T-helper 2 cell (primary cell): ENCODE measurements at regions not wholly inside any gene's neighbourhood (a gene's known extent, or its start where the extent isn't known, plus 50 kb on each side); places are given as distances from the start of the nearest gene placed in this dataset.

Source experiments
- DNase-seq, 5 experiments: peaks; one replicate each; pipeline versions ENCODE4 v3.0.0 to v3.0.0-alpha.2; 2012 to 2022

DNA sequence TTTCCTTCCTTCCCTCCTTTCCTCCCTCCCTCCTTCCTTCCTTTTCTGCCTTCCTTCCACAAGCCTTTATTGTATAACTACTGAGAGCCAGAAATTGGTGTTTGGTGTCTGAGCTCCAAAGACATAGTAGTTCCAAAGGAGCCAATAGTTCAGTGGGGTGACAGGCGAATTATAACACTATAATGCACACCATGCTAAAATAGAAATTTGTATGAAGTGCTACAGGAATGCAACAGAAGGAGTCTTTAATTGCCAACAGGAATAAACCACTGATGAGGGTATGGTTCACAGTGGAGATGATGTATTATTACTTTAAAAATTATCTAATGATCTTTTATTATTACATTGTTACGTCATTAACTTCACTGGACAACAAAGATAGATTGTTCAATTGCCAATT is 158.8 kb upstream of the SP8 start:
- DNase-seq: no peak

DNA sequence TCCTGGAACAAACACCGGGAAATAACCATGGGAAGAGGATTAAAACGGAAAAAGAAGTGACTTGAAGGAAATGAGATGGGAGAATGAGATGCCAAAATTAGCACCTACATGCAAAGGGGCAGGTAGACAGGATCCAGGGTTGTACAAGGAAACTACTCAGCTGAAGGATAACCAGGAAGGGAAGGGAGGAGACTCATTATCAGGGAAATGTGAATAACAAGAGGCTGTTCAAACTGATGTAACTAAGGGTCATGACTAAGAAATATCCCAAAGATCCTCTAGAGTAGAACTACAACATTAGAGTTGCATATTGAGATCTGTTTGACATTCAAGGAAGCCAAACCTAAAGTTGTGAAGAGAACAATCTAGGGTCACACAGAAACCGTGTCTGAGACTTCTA is 166.2 kb upstream of the SP8 start:
- no peak for DNase-seq

DNA sequence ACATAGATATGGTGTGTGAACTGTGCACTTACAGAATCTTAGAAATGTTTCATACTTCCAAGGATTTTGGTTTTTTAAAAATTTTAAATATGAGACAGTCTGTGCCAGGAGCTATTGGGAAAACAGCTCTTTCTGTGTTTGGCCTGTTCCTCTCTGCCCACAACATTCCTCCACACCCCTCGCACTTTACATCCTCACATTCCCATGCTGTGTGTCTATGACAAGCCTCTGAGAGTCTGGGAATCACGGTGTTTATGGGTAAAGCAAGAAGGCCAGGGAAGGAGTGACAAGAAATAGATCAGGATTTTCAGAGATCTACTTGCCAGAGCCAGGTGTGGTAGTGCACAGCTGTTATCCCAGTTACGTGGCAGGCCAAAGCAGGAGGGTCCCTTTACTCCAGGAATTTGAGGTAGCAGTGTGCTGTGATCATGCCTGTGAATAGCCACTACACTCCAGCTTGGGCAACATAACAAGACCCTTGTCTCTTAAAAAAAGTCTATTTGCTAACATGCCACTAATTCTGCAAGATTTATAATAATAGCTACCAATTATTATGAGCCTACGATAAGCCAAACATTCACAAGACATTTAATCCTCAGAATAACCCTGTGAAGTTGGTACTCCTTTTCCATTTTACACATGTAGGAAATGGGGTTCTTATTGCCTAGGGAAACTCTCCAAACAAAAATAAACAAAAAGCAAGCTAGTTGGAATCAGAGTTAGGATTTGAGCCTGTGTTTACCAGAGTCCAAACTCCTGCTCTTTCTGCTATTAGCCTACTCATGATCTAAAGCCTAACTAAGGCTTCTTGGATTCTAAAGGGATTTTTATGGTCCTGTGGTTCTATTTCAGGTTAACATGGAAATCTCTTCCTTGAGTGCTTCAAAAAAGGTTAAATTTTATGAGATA is 168.3 kb upstream of the SP8 start:
- DNase-seq: no peak

DNA sequence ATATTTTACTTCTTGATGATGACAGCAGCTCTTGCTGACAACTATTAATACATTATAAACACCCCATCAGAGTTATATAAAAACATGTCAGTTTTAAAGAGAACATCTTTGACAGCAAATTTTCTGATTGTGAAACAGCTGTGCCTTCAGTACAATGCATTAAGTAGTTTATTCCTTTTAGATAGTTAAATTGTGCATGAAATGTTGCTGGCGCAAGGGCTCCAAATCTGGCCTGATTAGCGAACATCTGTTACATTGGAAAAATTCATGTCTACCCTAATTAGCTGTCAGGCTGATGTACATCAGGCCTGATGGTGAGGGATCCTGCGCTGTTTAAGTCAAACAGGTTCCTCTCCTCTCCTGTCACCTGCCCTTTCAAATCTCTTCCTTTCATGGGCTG is 171.9 kb upstream of the SP8 start:
- DNase-seq: no peak

DNA sequence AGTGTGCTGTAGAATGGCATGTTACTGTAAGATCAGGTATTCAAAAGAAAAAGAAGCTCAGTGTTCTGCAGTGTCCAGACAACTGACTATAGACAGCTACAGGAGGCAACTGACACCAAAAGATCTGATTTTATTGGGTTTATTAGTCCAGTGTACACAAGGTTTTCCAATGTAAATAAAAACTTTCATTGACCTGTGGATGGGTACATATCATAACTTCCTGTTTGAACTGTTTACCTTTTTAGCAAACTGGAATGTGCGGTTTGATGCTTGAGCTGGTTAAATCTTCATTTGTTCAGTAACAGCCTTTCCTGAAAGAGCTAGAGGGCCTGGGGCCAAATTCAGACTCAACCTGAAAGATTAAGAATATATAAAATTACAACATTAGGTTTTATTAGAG is 172.6 kb upstream of the SP8 start:
- DNase-seq: no peak

DNA sequence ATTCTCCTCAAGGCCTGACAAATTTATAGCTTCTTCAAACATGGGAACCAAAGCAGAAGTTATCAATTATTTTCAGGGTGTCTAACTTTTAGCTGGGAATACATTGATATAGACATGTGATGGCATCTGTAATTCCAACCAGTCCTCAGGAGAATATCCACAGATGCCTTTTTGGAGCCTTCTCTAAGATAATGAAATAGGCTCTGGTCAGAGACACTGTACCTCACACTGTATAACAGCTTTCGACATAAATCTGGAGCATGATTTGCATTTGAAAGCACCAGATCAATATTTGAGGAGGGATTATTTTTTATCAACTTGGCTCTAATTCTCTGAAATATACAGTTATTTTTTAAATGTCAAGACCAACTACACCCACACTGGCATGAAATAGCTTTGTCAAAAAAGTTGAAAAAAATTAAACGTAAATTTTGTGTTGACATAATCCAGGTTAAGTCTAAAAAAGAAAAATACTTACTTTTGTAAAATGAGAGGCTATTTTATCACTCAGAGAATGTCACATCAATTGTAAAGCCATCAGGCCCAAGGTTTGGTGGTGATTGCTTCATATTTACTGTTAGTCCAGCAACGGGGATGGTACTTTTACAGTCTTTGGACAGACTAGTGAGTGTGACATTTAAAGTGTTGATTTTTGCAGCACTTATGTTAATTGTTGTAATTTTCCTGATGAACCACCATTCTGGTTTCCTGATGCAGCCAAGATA is 177.0 kb upstream of the SP8 start:
- DNase-seq: no peak

DNA sequence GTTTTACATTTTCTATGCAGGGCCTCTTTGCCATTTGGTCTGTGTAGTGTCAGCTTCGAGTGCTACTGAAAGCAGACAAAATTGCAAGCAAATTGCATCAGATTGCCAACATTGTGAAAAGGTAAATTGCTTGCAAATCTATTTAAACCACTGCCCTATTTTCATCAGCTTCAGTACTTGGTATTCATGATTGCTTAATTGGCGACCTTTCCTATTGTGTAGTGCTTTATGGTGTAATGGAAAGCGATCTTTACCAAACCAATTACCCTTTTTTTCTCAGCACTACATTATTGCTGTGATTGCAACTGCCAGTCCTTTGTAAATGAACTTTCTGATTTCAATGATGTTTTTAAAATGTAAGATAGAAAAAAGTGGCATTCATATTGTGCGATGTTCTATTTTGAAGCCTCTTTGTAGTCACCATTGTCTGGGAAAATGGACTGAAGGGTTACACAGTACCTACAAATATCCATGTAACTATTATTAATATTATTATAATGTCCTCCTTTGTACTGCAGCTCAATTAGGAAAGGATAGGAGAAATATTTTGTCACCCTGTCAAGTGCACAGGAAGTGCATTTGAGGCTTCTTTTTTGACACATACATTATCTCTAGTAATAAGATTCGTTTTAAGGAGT is 177.7 kb upstream of the SP8 start:
- DNase-seq: no peak

DNA sequence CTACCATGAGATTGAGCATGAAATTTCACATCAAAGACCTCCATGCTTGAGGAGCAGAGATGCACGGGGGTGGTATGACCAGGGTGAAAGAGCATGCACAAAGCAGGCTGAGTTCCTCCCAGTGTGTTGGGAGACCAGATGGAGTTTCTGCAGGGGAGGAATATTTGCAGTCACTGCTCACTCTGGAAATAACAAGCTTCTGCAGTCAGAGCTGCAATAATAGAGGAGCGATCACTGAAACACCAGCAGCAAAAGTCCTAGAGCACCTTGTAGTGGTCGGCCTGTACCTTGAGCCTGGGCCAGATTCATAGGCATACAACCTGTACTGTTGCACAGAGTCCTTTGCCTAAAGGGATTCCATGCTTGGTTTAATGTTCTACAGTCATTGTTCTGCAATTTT is 184.5 kb upstream of the SP8 start:
- DNase-seq: no peak

DNA sequence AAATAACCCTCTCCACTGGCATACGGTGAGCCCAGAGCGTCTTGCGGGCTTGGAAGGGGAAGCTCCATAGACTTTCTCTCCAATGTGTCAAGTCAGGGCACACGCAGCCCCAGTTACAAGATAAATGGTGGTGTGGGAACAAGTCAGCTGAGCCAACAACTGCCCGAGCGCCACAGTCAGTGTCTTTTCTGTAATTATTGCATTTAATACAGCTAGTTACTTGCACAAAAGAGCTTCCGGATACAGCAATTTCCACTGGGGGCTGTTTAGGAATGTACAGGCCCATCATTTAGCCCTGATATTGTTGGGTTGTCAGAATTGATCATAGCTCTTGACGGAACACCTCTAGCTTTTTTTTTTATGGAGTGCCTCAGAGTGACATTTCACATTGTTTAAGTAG is 193.5 kb upstream of the SP8 start:
- DNase-seq: no peak

DNA sequence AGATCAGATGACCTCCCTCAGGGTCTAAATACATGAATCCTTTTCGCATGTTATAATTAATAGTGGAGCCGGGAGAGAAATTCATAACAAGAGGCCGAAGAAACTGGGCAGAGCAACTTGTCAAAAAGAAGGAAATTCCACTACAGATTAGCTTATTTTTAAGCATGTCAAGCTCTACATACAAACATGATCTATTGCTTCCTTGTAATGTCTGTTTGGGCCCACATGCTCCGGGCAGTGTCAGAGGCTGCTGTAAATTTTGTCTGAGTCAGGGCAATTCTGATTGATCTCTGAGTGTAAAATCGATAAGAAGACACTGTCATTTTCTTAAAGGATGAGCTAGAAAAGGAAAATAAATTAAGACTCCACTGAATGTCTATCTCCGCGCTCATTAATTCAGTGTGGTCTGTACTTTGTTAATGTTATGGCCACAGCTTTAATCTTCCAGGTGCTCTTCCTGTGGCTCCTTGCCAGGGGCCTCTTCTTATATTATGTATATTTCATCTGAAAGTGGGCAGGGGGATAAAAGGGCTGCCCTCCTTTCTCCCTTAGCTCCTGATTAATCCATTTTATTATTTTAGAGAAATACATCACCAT is 194.1 kb upstream of the SP8 start:
- no peak for DNase-seq

DNA sequence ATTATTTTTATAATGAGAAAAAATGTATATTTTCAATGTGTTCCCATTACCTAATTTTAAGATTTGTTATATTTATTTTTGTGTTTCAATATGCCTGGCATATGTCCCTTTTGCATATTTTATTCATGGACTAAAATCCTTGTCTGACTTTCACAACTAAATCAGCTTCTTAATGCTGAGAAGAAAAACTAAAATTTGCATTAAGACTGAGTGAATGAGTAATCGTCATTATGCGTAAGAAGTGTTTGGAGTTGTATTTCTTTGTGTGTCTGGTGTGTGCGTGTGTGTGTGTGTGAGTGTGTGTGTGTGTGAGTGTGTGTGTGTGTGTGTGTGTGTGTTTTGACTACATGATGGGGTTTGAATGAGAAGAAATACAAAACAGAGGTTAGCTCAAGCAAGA is 201.7 kb upstream of the SP8 start:
- DNase-seq: no peak

DNA sequence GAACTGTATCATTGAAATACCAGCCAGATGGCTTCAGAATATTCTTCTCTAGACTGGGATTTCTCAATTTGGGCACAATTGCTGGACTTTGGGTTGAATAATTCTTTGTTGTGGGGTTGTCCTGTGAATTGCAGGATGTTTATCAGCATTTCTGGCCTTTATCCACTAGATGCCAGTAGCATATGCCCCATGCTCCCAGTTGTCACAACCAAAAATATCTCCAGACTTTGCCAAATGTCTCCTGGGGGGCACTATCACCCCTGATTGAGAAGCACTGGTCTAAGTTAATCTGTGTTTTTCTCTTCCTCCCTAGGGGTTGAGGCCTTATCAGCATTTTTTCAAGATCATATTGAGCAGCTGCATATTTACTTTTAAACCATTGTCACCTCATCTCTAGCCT is 204.9 kb upstream of the SP8 start:
- no peak for DNase-seq

DNA sequence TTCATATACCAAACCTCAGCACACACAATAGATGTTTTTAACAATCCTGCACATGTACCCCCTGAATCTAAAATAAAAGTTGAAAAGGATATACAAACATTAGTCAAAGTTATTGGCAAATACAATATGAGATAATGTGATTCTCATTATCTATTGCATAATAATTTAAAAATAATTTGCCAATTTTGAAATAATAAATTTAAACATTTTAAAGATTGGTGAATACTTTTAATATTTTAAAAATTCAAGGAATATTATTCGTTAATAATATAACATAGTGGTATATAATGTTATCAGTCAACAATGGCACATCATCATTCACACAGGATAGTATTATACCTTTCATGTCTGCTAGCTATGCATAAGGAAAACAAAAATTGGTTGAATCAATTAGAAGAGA is 207.0 kb upstream of the SP8 start:
- no peak for DNase-seq

DNA sequence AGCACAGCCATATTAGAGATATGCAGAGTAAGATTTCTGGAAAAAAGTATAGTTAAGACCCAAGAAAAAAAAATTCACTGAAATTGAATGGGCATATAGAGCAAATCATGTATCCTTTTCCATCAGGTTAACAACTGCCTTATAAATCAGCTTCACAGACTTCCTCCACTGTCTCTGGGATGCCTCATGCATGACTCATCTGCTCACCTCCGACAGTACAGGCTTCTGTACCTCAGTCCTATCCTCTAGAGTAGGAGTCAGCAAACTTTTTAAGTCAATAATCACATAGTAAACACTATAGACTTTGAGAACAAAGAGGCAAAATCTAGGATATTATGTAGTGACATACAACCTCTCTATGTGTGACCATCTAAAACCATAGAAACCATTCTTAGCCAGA is 211.6 kb upstream of the SP8 start:
- DNase-seq: no peak

DNA sequence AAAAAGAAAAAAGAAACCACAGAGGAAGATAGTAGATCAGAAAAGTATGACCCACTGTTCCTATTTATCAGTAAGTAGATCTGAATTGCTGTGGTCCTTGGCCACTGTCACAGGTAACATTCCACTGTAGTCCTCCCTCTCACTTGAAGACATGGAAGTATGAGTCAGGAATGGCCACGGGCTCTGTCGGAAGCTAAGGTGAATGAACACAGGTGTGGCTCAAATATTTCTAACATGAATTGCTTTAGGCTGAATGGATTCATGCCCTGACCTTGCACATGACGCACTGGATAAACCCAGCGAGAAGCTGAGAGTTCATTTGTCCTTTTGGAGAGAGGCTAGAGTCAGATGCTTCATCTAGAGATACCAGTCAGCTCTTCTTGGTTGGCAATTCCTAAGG is 224.5 kb upstream of the SP8 start:
- no peak for DNase-seq

DNA sequence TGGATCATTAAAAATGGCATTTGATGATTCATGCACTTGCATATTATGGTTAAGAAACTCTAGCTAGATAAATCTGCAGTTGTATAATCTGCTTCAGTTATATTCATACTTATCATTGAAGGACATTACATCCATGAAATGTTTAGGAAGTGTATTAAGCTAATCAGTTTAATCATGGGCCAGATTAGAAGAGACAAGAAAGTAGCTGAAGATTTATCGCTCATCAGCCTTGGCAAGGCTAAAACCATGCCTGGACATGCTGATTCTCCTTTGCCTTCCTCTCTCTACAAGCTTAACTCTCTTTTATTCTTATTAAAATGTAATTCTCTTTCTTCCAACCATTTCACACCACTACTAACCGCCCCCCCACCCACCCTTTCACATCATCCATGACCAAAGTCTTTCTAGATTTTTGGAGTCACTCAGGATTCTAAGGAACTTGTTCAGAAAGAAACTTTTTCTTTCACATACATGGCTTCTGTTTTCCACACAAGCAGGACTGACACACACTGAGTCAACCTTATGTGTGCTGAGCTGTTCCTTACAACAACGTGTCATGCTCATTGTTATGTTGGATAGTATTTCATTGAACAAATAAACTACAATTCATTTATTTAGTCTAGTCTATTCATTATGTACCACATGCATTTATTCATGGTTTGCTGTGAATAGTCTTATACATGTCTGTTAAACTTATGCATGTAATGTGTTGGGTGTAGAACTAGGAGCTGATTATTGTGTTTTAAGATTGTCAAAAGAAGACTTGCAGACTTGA is 227.3 kb upstream of the SP8 start:
- no peak for DNase-seq

DNA sequence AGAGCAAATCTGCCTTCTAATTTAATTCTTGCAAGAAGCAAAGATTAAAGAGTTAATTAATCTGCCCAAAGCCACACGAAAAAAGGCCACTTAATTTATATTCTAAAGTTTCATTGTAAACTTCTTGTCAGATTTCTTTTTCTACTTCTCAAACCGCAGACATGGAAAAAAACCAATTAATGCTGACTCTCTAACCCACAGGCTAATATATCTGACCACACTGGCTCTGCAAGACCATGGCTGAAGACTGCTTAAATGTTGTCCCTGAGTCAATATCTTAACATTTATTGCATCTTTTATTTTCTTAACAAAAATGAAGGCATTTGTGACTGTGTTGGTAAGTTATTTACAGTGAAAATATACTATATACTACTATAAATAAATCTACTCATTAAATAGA is 234.0 kb upstream of the SP8 start:
- DNase-seq: no peak

DNA sequence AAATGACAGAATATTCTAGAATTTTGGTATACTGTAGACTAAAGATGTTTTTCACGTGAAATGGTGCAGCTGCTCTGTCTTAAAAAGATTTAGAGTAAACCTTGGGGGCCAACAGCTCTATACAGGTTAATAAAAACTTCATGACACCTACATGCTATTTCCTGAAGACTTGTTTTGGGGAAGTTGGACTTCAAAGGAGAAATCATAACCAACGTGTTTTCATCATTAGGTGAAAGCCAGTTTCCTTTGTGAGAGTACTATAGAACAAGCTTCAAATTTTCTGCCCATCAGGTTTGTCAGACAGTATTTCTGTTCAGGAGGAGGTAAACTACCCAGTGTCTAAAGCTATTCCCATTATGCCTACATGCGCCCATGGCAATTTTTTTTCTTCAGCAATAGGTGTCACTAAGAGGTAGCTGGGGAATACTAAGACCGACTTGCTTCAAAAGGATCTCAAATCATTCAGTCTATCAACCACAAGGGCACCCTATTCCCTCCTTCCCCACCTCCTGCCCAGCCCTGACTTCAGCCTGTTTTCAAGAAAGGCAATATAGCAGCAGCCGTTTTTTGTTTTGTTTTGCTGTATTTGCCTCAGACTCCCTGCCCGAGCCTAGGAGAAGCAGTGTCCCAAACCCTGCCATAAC is 237.3 kb upstream of the SP8 start:
- no peak for DNase-seq

DNA sequence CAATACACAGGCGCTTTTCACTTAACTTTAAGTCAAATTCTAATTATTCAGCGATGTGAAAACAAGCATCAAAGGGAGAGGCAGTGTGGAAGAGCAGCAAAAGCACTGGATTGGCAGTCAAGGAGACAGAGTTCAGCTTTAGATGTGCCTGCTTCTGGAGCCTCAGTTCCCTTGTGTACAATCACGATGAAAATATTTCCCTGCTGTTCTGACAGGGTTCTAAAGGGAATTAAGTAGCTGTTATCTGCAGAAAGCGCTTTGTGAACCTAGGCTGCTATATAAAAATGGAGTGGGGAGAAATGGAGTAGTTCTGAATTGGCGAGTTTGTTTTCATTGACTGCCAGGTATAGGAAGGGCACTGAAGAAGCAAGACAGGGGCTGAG is 237.8 kb upstream of the SP8 start:
- no peak for DNase-seq

DNA sequence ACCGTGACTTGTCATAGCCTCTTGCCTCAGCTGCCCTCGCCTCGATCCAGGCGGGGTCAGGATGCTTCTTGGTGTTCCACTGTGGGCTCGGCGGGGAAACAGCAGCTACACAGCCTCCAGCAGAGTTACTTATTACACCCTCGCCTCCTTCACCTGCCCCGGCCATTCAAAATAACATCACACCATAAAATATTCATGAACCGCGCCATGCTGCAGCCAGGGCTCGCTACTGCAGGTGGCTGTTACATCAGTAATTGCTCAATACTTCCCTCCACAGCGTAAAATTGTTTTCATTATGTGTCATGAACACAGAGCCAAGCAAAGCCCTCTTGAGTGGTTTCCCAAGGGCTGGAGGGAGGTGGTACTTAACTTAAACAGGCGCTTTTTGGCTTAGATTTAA is 241.5 kb upstream of the SP8 start:
- no peak for DNase-seq

DNA sequence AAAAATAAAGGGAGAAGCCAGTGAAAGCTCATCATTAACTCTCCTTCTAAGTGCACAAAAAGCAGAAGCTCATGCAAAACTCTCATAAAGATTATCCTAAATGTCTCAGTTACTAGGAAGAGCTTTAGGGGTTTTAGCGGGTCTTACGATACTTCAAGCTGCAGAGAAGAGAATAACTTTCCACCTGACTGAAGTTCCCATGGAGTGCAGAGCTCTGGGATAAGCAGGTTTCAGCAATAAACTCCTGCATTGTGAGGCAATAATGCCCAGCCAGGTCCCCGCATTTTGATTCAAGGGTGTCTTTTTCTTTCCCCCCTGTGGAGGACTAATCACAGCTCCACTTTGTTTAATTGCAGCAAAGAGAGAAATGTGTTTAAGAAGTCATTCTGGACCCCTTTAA is 241.9 kb upstream of the SP8 start:
- no peak for DNase-seq

DNA sequence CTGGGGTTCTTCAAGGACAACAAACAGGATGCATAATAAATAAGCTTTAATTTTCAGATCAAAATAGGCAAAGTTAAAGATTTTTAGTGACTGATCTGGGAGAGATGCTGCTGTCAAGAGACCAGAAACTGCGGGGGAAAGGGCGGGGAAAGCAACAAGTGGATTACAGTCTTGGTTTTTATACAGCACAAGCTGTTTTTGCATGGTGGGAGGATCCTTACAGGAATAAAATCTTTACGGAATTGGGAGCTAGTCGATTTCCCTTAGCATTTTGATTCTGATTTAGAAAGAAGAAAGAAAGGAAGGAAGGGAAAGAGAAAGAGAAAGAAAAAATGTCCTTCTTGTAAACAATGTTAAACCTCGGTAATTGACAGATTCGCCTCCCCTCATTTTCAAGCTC is 242.3 kb upstream of the SP8 start:
- DNase-seq: no peak
